ENCODE measurements at regions not wholly inside any gene's neighbourhood (a gene's known extent, or its start where the extent isn't known, plus 50 kb on each side); places are given as distances from the start of the nearest gene placed in this dataset.
"Not testable (repeated sequence)": the region's sequence is repeated elsewhere in the genome, so short reads cannot be mapped to it uniquely, and the experiment has no call there.

GRCh38 chr14:89065879-89066278, 241.4 kb downstream of the TTC8 start:
- DNase-seq (ENCODE audit: low read depth in 2 of 2), result no peak

- DNase-seq (ENCODE audit: low read depth in 2 of 2), result no peak
These were observed 243.0 kb downstream of the TTC8 start for GRCh38 chr14:89067293-89067972.

DNA sequence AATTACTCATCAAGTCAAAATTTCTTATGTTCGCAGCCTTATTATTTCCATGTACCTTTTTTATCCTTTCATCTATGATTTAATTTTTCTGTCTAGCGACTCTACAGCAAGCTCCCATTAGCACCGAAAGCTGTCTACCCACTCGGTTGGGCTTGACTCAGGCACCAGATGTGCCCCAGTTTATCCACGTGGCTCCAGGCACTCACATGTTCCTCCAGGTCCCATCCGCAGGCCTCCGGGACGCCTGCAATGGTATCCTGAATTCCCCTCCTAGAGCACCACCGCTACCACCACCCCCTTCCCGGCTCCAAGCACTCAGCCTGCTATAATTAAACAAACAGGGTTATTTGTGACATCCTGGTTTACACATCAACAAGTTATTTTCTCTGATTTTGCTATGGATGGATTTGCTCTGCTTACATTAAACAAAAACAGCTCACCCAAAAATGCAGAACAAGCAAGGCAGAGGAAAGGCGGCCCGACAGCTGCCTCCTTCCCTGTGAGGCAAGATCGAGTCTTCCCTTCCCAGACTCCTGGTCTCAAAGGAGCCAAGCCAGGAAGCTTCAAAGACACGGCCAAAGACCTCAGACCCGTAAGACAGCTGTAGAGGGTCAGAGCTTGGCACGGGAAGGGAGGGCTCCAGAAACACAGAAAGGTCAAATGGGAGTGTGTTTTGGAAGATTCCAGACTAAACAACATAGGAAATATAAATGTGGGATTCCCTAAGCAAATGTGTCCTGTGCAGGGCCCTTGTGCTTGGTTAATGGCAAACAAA, 253.8 kb downstream of the TTC8 start:
- no peak for DNase-seq (ENCODE audit: low read depth in 2 of 2)

GRCh38 chr14:89085231-89085731, 260.8 kb downstream of the TTC8 start:
- no peak for DNase-seq (ENCODE audit: low read depth in 2 of 2)

DNA sequence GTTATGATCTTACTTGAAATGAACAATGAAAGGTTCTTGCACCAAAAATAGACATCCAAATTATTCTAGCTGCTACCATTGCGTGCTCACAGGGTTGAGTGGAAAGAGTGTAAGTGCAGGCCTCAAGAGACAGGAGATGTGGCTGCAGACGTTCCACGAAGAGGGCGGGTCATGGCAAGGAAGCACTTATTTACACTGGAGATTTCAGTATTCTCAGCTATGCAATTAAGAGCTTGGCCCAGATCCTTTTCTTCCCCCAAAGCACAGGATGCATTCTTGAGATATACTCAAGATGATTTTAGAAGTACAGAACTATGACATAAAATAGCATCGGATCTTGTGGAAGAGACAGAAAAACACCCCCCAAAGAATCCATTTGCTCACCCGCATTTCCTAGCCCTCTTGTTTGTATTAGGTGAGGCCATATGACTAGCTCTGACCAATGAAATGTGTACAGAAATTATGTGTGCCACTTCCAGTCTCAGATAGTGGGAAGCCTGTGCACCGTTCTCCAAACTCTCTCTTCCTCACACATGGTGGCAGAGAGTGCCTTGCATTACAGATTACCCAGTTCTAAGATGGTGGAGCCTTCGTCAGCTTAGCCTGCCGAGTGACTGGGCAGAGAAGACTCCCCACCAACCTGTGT, 261.4 kb downstream of the TTC8 start:
- DNase-seq (ENCODE audit: low read depth in 2 of 2), result no peak

- DNase-seq (ENCODE audit: low read depth in 2 of 2), result no peak
These were observed 264.1 kb downstream of the TTC8 start for GRCh38 chr14:89088530-89088929.

- DNase-seq (ENCODE audit: low read depth in 2 of 2), result no peak
These were observed 264.9 kb downstream of the TTC8 start for GRCh38 chr14:89089330-89089729.

DNA sequence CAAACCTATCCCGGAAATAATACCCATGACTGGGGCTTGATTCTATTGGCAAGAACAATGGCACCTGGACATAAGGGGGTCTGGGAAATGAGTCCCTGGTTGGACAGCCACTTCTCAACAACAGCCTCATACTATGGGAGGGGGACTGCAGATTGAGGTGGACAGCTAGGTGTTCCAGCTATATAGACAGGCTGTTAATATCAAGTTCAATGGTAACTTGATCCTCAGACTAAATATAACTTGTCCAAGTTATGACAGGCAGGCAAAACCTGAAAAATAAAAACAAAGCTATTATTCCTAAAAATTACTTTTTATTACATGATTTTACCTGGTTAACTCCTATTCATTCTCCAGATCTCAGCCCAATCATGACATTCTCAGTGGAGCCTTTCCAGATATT, 267.3 kb downstream of the TTC8 start:
- DNase-seq (ENCODE audit: low read depth in 2 of 2), result no peak

DNA sequence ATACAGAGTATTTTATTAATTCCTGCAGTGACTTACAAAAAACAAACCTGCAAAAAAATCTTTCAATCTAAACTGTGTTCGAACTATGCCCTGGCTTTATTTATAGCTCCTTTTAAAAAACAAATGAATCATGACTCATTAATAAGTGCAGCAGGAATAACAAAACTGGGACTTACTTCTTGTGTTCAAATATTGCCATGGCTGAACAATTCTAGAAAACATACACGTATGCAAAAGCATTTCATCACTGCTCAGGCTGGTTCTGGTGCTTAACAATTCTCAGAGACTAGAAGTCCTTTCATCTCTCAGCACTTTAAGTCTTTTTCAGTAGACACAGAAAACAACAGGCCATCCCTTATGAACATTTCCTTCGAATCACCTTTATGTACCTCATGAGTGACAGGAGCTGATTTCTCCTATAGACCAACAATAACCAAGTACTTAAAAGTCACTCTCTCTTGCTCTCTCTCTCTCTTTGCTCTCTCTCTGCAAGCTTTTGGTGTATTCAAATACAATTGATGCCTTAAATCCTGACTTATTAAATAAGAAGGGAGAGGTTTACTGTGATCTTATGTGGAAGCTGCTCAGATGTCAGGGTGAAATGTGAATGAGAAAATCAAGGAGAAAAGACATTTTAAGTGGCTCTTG, 268.8 kb downstream of the TTC8 start:
- DNase-seq (ENCODE audit: low read depth in 2 of 2), result no peak

DNA sequence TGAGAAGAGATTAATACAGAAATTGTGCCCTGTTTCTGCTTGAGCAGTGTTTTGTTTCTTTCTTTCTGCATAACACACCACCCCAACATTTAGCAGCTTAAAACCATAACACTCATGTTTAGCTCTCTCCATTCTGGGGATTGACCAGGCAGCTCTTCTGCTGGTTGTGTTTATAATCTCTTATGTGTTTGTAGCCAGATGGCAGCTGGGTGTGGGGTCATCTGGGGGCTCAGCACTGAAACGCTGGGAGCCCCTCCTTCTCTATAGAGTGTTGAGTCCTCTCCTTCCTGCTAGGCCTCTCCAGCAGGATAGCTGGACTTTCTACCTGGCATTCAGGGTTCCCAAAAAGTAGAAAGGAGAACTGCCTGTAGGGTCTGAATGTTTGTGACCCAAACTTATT, 270.6 kb downstream of the TTC8 start:
- DNase-seq (ENCODE audit: low read depth in 2 of 2), result no peak

GRCh38 chr14:89096946-89097345, 272.5 kb downstream of the TTC8 start:
- no peak for DNase-seq (ENCODE audit: low read depth in 2 of 2)

DNA sequence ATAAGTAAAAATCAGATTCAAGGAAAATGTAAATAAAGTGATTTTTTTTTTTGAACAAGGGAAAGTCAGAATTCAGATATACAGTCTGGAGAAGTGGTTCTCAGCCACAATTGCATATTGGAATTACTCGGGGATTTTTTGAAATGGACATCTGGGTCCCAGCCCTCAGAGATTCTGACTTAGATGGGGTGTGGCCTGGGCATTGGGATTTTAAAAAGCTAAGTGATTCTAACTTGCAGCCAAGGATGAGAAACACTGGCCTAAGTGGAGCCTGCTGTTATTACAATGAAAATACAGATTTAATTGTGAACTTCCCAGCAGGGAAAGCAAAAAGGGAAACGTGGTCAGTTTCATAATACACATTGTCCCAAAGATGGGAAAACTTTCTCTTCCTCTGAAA, 273.8 kb downstream of the TTC8 start:
- no peak for DNase-seq (ENCODE audit: low read depth in 2 of 2)

GRCh38 chr14:89104171-89104817, 279.8 kb downstream of the TTC8 start:
- DNase-seq (ENCODE audit: low read depth in 2 of 2), result not testable (repeated sequence)

- not testable (repeated sequence) for DNase-seq (ENCODE audit: low read depth in 2 of 2)
These were observed 280.4 kb downstream of the TTC8 start for GRCh38 chr14:89104861-89105260.
